GM23338 (cell line): ENCODE measurements at regions not wholly inside any gene's neighbourhood (a gene's known extent, or its start where the extent isn't known, plus 50 kb on each side); places are given as distances from the start of the nearest gene placed in this dataset.

Experiments used
- ATAC-seq: fragments of 200-7000 bp; cut with Tn5 transposase; 3 replicates; pipeline ENCODE4 v1.9.1; 2020
- DNase-seq: peaks from one replicate; pipeline ENCODE4 v3.0.0-alpha.2; 2015; ENCODE audit warnings: low spot score
- H2AFZ ChIP-seq: fragments of 200-600 bp; sonication (generic); 2 replicates; pipeline ENCODE4 v1.8.0; 2016; ENCODE audit warnings: antibody characterized with exemption, mild to moderate bottlenecking, moderate library complexity
- H3F3A ChIP-seq: fragments of 200-600 bp; sonication (generic); replicated peaks from 2 replicates; pipeline ENCODE4 v1.8.0; 2017; ENCODE audit warnings: antibody characterized with exemption, mixed run types, low read depth
- H3K27ac ChIP-seq: fragments of 200-600 bp; sonication (generic); 2 replicates; pipeline ENCODE4 v1.6.1; 2016; ENCODE audit warnings: low read depth
- H3K27me3 ChIP-seq: fragments of 200-600 bp; sonication (generic); 2 replicates; pipeline ENCODE4 v1.8.0; 2016; ENCODE audit warnings: mild to moderate bottlenecking, mixed run types, moderate library complexity; ENCODE audit not compliant: insufficient read depth
- H3K36me3 ChIP-seq: fragments of 200-600 bp; sonication (generic); 2 replicates; pipeline ENCODE4 v1.8.0; 2016; ENCODE audit warnings: mild to moderate bottlenecking; ENCODE audit not compliant: insufficient read depth
- H3K4me1 ChIP-seq: fragments of 200-600 bp; sonication (generic); 2 replicates; pipeline ENCODE4 v1.8.0; 2016; ENCODE audit warnings: mild to moderate bottlenecking, moderate library complexity; ENCODE audit not compliant: insufficient read depth
- H3K4me2 ChIP-seq: fragments of 200-600 bp; sonication (generic); 2 replicates; pipeline ENCODE4 v1.7.1; 2017; ENCODE audit warnings: mixed run types
- H3K4me3 ChIP-seq: fragments of 200-600 bp; sonication (generic); 2 replicates; pipeline ENCODE4 v1.6.1; 2016; ENCODE audit warnings: mixed run types
- H3K79me2 ChIP-seq: fragments of 200-600 bp; sonication (generic); replicated peaks from 2 replicates; pipeline ENCODE4 v1.8.0; 2017; ENCODE audit warnings: mild to moderate bottlenecking; ENCODE audit not compliant: insufficient read depth
- H3K9me2 ChIP-seq: fragments of 200-600 bp; sonication (generic); 2 replicates; pipeline ENCODE4 v1.8.0; 2017; ENCODE audit not compliant: insufficient read depth
- H4K20me1 ChIP-seq: fragments of 200-600 bp; sonication (generic); replicated peaks from 2 replicates; pipeline ENCODE4 v1.8.0; 2017; ENCODE audit warnings: mild to moderate bottlenecking; ENCODE audit not compliant: insufficient read depth
- H3K27ac Mint-ChIP-seq: 2 replicates; pipeline ENCODE4 v1.8.0; 2020; ENCODE audit warnings: inconsistent platforms, mild to moderate bottlenecking, moderate library complexity, mixed read lengths
- H3K27me3 Mint-ChIP-seq: 3 replicates; pipeline ENCODE4 v1.8.0; 2022; ENCODE audit warnings: low read depth, mild to moderate bottlenecking, moderate library complexity, mixed read lengths, inconsistent platforms; ENCODE audit not compliant: insufficient read depth, poor library complexity
- H3K36me3 Mint-ChIP-seq: 3 replicates; pipeline ENCODE4 v1.8.0; 2021; ENCODE audit warnings: low read depth, mild to moderate bottlenecking, inconsistent platforms, moderate library complexity, mixed read lengths
- H3K4me1 Mint-ChIP-seq: 3 replicates; pipeline ENCODE4 v1.8.0; 2020; ENCODE audit warnings: mild to moderate bottlenecking, inconsistent platforms, mixed read lengths
- H3K4me3 Mint-ChIP-seq: 3 replicates; pipeline ENCODE4 v1.8.0; 2021; ENCODE audit warnings: moderate library complexity, mild to moderate bottlenecking, inconsistent platforms, mixed read lengths
- H3K9me3 Mint-ChIP-seq: 3 replicates; pipeline ENCODE4 v1.8.0; 2020; ENCODE audit warnings: moderate library complexity, mild to moderate bottlenecking, inconsistent platforms, mixed read lengths
- CREB1 ChIP-seq: fragments of 250-450 bp; sonication (Bioruptor Pico); IDR thresholded peaks from 2 replicates; pipeline ENCODE4 v1.5.0; 2020; ENCODE audit warnings: low read depth, mild to moderate bottlenecking, moderate library complexity
- EZH2 ChIP-seq: fragments of 200-600 bp; sonication (generic); IDR thresholded peaks from one replicate; pipeline ENCODE4 v1.8.0; 2017; ENCODE audit warnings: antibody characterized with exemption, mild to moderate bottlenecking, low read depth; ENCODE audit not compliant: unreplicated experiment
- JUNB ChIP-seq: IDR thresholded peaks from one replicate; pipeline ENCODE4 v1.6.1; 2016; ENCODE audit warnings: antibody characterized with exemption; ENCODE audit not compliant: unreplicated experiment
- NANOG ChIP-seq: IDR thresholded peaks from 2 replicates; pipeline ENCODE4 v1.6.1; 2016; ENCODE audit warnings: antibody characterized with exemption, borderline replicate concordance
- STAT1 ChIP-seq: IDR thresholded peaks from one replicate; pipeline ENCODE4 v1.6.1; 2016; ENCODE audit warnings: antibody characterized with exemption; ENCODE audit not compliant: unreplicated experiment
- ZNF114 ChIP-seq: fragments of 250-450 bp; sonication (Bioruptor Pico); IDR thresholded peaks from 2 replicates; pipeline ENCODE4 v1.5.0; 2020; ENCODE audit warnings: mild to moderate bottlenecking, moderate library complexity
- ZNF331 ChIP-seq: fragments of 250-450 bp; sonication (Bioruptor Pico); IDR thresholded peaks from 2 replicates; pipeline ENCODE4 v1.5.0; 2020; ENCODE audit warnings: low read depth, mild to moderate bottlenecking, moderate library complexity
- TF ChIP-seq, protein P1 (sequence below): IDR thresholded peaks from 2 replicates; pipeline ENCODE4 v1.6.1; 2016; ENCODE audit warnings: antibody characterized with exemption
- TF ChIP-seq, protein P2 (sequence below): IDR thresholded peaks from one replicate; pipeline ENCODE4 v1.6.1; 2018; ENCODE audit warnings: antibody characterized with exemption; ENCODE audit not compliant: unreplicated experiment
- TF ChIP-seq, protein P3 (sequence below): fragments of 250-450 bp; sonication (Bioruptor Pico); IDR thresholded peaks from 2 replicates; pipeline ENCODE4 v1.5.0; 2020; ENCODE audit warnings: mild to moderate bottlenecking, moderate library complexity

DNA sequence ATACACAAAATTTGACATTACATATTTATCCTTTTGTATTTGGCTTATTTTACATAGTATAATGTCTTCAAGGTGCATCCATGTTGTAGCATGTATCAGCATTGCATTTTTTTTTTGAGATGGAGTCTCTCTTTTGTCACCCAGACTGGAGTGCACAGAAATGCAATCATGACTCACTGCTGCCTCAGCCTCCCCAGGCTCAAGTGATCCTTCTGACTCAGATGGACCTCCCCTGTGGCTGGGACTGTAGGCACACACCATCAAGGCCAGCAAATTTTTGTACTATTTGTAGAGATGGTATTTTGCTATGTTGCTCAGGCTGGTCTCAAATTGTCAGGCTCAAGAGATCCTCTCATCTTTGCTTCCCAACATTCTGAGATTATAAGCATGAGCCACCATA lies 214.4 kb upstream of the ALG10B start (continued):
- TF ChIP-seq, protein P1, sequence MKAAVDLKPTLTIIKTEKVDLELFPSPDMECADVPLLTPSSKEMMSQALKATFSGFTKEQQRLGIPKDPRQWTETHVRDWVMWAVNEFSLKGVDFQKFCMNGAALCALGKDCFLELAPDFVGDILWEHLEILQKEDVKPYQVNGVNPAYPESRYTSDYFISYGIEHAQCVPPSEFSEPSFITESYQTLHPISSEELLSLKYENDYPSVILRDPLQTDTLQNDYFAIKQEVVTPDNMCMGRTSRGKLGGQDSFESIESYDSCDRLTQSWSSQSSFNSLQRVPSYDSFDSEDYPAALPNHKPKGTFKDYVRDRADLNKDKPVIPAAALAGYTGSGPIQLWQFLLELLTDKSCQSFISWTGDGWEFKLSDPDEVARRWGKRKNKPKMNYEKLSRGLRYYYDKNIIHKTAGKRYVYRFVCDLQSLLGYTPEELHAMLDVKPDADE: no peak
- TF ChIP-seq, protein P2, sequence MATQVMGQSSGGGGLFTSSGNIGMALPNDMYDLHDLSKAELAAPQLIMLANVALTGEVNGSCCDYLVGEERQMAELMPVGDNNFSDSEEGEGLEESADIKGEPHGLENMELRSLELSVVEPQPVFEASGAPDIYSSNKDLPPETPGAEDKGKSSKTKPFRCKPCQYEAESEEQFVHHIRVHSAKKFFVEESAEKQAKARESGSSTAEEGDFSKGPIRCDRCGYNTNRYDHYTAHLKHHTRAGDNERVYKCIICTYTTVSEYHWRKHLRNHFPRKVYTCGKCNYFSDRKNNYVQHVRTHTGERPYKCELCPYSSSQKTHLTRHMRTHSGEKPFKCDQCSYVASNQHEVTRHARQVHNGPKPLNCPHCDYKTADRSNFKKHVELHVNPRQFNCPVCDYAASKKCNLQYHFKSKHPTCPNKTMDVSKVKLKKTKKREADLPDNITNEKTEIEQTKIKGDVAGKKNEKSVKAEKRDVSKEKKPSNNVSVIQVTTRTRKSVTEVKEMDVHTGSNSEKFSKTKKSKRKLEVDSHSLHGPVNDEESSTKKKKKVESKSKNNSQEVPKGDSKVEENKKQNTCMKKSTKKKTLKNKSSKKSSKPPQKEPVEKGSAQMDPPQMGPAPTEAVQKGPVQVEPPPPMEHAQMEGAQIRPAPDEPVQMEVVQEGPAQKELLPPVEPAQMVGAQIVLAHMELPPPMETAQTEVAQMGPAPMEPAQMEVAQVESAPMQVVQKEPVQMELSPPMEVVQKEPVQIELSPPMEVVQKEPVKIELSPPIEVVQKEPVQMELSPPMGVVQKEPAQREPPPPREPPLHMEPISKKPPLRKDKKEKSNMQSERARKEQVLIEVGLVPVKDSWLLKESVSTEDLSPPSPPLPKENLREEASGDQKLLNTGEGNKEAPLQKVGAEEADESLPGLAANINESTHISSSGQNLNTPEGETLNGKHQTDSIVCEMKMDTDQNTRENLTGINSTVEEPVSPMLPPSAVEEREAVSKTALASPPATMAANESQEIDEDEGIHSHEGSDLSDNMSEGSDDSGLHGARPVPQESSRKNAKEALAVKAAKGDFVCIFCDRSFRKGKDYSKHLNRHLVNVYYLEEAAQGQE: no peak
- TF ChIP-seq ZNF114: no peak
- no peak for TF ChIP-seq ZNF331 (CRISPR knock-in tag)
- TF ChIP-seq JUNB: no peak

DNA sequence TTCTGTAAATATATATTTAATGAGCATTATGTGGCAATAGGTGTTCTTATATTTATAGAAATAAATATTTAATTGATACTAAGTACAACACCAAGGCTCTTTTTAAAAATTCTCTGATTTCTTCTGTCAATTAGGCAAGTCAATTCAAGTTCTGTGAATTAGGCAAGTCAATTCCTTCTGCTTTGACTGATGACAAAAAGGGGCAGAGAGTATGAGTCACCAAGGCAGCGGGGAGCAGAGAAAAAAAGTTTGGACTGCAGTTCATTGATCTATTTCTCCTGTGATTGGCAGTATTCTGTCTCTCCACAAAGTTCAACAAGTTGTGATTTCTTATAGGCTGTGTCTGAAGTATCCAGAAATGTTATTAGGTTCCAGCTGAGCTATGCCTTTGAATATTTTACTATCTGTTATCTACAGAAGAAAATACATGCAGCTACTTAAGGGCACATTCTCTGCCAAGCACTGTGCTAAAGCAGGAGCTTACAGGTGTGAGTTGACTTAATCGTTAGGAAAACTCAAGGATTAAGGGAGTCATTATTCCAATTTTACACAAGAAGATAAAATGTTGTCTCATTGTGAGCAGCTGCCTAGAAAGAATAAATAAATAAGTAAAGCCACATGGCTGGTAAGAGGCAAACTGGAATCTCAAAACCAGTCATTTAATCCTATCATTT lies 206.4 kb upstream of the ALG10B start:
- H2AFZ ChIP-seq: no peak overlapping the region
- no peak overlapping the region for H3K27ac ChIP-seq
- no peaks in the 10 kb centered on the region for H3K27me3 ChIP-seq
- H3K9me2 ChIP-seq: no peaks in the 10 kb centered on the region
- H3K36me3 ChIP-seq: peaks cover 9% of the 10 kb centered on the region; the same call in 1 of the 2 replicates
- Mint-ChIP-seq H3K4me1 (no peaks in the 10 kb centered on the region), H3K27ac (no peak overlapping the region), H3K4me3 (no peak overlapping the region), H3K36me3 (peaks cover 37% of the 10 kb centered on the region), H3K27me3 (peaks cover 3% of the 10 kb centered on the region), H3K9me3 (peaks cover 91% of the 10 kb centered on the region)
- no peak overlapping the region for H3K4me2 ChIP-seq
- no peaks in the 10 kb centered on the region for H3F3A ChIP-seq
- H4K20me1 ChIP-seq: no peaks in the 10 kb centered on the region
- H3K79me2 ChIP-seq: no peaks in the 10 kb centered on the region
- no peak for DNase-seq
- H3K4me3 ChIP-seq: no peak overlapping the region
- no peaks in the 10 kb centered on the region for H3K4me1 ChIP-seq
- ATAC-seq: no peak
- TF ChIP-seq CREB1 (CRISPR knock-in tag) (no peak), NANOG (no peak), EZH2 (no peak), STAT1 (no peak), ZNF331 (CRISPR knock-in tag) (no peak)
- TF ChIP-seq, protein P3, sequence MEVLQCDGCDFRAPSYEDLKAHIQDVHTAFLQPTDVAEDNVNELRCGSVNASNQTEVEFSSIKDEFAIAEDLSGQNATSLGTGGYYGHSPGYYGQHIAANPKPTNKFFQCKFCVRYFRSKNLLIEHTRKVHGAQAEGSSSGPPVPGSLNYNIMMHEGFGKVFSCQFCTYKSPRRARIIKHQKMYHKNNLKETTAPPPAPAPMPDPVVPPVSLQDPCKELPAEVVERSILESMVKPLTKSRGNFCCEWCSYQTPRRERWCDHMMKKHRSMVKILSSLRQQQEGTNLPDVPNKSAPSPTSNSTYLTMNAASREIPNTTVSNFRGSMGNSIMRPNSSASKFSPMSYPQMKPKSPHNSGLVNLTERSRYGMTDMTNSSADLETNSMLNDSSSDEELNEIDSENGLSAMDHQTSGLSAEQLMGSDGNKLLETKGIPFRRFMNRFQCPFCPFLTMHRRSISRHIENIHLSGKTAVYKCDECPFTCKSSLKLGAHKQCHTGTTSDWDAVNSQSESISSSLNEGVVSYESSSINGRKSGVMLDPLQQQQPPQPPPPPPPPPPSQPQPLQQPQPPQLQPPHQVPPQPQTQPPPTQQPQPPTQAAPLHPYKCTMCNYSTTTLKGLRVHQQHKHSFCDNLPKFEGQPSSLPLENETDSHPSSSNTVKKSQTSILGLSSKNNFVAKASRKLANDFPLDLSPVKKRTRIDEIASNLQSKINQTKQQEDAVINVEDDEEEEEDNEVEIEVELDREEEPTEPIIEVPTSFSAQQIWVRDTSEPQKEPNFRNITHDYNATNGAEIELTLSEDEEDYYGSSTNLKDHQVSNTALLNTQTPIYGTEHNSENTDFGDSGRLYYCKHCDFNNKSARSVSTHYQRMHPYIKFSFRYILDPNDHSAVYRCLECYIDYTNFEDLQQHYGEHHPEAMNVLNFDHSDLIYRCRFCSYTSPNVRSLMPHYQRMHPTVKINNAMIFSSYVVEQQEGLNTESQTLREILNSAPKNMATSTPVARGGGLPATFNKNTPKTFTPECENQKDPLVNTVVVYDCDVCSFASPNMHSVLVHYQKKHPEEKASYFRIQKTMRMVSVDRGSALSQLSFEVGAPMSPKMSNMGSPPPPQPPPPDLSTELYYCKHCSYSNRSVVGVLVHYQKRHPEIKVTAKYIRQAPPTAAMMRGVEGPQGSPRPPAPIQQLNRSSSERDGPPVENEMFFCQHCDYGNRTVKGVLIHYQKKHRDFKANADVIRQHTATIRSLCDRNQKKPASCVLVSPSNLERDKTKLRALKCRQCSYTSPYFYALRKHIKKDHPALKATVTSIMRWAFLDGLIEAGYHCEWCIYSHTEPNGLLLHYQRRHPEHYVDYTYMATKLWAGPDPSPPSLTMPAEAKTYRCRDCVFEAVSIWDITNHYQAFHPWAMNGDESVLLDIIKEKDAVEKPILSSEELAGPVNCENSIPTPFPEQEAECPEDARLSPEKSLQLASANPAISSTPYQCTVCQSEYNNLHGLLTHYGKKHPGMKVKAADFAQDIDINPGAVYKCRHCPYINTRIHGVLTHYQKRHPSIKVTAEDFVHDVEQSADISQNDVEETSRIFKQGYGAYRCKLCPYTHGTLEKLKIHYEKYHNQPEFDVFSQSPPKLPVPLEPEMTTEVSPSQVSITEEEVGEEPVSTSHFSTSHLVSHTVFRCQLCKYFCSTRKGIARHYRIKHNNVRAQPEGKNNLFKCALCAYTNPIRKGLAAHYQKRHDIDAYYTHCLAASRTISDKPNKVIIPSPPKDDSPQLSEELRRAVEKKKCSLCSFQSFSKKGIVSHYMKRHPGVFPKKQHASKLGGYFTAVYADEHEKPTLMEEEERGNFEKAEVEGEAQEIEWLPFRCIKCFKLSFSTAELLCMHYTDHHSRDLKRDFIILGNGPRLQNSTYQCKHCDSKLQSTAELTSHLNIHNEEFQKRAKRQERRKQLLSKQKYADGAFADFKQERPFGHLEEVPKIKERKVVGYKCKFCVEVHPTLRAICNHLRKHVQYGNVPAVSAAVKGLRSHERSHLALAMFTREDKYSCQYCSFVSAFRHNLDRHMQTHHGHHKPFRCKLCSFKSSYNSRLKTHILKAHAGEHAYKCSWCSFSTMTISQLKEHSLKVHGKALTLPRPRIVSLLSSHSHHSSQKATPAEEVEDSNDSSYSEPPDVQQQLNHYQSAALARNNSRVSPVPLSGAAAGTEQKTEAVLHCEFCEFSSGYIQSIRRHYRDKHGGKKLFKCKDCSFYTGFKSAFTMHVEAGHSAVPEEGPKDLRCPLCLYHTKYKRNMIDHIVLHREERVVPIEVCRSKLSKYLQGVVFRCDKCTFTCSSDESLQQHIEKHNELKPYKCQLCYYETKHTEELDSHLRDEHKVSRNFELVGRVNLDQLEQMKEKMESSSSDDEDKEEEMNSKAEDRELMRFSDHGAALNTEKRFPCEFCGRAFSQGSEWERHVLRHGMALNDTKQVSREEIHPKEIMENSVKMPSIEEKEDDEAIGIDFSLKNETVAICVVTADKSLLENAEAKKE (CRISPR knock-in tag): no peak
- TF ChIP-seq, protein P1: no peak
